ENCODE measurements at regions not wholly inside any gene's neighbourhood (a gene's known extent, or its start where the extent isn't known, plus 50 kb on each side); places are given as distances from the start of the nearest gene placed in this dataset.

GRCh38 chr16:65816556-65816955 lies 549.9 kb upstream of the CDH5 start:
- TF ChIP-seq CEBPB (IDR thresholded peaks at IDR 0.05) (no peak), EP300 (IDR thresholded peaks at IDR 0.05; ENCODE audit: borderline replicate concordance) (no peak), TAF1 (IDR thresholded peaks at IDR 0.05; ENCODE audit: low read depth) (no peak), YY1 (IDR thresholded peaks at IDR 0.05; ENCODE audit: low read depth) (no peak), EGR1 (IDR thresholded peaks at IDR 0.05) (no peak), NFIC (IDR thresholded peaks at IDR 0.05) (no peak), ZBTB7A (IDR thresholded peaks at IDR 0.05; ENCODE audit: low read depth) (no peak), FOXM1 (IDR thresholded peaks at IDR 0.05; ENCODE audit: borderline replicate concordance, low read depth) (no peak), RAD21 (IDR thresholded peaks at IDR 0.05; ENCODE audit: low read depth) (no peak), TCF12 (IDR thresholded peaks at IDR 0.05; ENCODE audit: low read depth) (no peak)
- TF ChIP-seq, protein P1, sequence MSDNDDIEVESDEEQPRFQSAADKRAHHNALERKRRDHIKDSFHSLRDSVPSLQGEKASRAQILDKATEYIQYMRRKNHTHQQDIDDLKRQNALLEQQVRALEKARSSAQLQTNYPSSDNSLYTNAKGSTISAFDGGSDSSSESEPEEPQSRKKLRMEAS (IDR thresholded peaks at IDR 0.05) = no peak
- TF ChIP-seq, protein P2, sequence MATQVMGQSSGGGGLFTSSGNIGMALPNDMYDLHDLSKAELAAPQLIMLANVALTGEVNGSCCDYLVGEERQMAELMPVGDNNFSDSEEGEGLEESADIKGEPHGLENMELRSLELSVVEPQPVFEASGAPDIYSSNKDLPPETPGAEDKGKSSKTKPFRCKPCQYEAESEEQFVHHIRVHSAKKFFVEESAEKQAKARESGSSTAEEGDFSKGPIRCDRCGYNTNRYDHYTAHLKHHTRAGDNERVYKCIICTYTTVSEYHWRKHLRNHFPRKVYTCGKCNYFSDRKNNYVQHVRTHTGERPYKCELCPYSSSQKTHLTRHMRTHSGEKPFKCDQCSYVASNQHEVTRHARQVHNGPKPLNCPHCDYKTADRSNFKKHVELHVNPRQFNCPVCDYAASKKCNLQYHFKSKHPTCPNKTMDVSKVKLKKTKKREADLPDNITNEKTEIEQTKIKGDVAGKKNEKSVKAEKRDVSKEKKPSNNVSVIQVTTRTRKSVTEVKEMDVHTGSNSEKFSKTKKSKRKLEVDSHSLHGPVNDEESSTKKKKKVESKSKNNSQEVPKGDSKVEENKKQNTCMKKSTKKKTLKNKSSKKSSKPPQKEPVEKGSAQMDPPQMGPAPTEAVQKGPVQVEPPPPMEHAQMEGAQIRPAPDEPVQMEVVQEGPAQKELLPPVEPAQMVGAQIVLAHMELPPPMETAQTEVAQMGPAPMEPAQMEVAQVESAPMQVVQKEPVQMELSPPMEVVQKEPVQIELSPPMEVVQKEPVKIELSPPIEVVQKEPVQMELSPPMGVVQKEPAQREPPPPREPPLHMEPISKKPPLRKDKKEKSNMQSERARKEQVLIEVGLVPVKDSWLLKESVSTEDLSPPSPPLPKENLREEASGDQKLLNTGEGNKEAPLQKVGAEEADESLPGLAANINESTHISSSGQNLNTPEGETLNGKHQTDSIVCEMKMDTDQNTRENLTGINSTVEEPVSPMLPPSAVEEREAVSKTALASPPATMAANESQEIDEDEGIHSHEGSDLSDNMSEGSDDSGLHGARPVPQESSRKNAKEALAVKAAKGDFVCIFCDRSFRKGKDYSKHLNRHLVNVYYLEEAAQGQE (IDR thresholded peaks at IDR 0.05; ENCODE audit: low read depth) = no peak

Measured in Ishikawa (cell line).